H1 (cell line): ENCODE measurements at regions not wholly inside any gene's neighbourhood (a gene's known extent, or its start where the extent isn't known, plus 50 kb on each side); places are given as distances from the start of the nearest gene placed in this dataset.

Experiments used
- CTCF ChIA-PET: fragments of 300-600 bp; sonication (Branson Sonifier 250); formaldehyde crosslinking; loops from one replicate; lab custom pipeline; 2021; ENCODE audit not compliant: partially characterized antibody; lab: Charles Lee
- POLR2A ChIA-PET: fragments of 300-600 bp; sonication (Branson Sonifier 250); formaldehyde crosslinking; loops from one replicate; lab custom pipeline; 2021; ENCODE audit warnings: inconsistent platforms; ENCODE audit not compliant: partially characterized antibody; lab: Charles Lee
- DNase-seq, 2 experiments: peaks; one replicate each; pipeline versions ENCODE4 v3.0.0 to v3.0.0-alpha.2; 2010 to 2022; ENCODE audit warnings: low spot score in 2 of 2, low read depth in 1 of 2, mixed read lengths in 1 of 2
- FAIRE-seq: peaks from 2 replicates; lab custom pipeline; 2011; peaks lifted over from hg19 to GRCh38; lab: Jason Lieb, UNC
- H2AFZ ChIP-seq: 2 replicates; pipeline ENCODE4 v1.8.1; 2012; ENCODE audit warnings: low read length, inconsistent platforms
- H2AK5ac ChIP-seq: 2 replicates; pipeline ENCODE4 v1.6.1; 2013; ENCODE audit warnings: low read depth, low read length
- H2BK120ac ChIP-seq: replicated peaks from 2 replicates; pipeline ENCODE3; 2013; ENCODE audit warnings: low read depth, low read length, inconsistent platforms
- H2BK12ac ChIP-seq: 2 replicates; pipeline ENCODE4 v1.6.1; 2013; ENCODE audit warnings: low read depth, low read length
- H2BK15ac ChIP-seq: 2 replicates; pipeline ENCODE4 v1.6.1; 2013; ENCODE audit warnings: low read length
- H2BK20ac ChIP-seq: 2 replicates; pipeline ENCODE4 v1.6.1; 2013; ENCODE audit warnings: low read length
- H2BK5ac ChIP-seq: 2 replicates; pipeline ENCODE4 v1.6.1; 2013; ENCODE audit warnings: low read depth, low read length
- H3K14ac ChIP-seq: 2 replicates; pipeline ENCODE4 v1.6.1; 2013; ENCODE audit warnings: inconsistent platforms; ENCODE audit not compliant: insufficient read length
- H3K18ac ChIP-seq: 2 replicates; pipeline ENCODE4 v1.6.1; 2013; ENCODE audit warnings: low read length; ENCODE audit errors: extremely low read depth
- H3K23ac ChIP-seq: 2 replicates; pipeline ENCODE4 v1.6.1; 2013; ENCODE audit warnings: inconsistent platforms; ENCODE audit not compliant: insufficient read length
- H3K23me2 ChIP-seq: 2 replicates; pipeline ENCODE4 v1.6.1; 2013; ENCODE audit warnings: low read depth, low read length
- H3K27ac ChIP-seq: 2 replicates; pipeline ENCODE4 v1.6.1; 2011; ENCODE audit warnings: low read depth, low read length, inconsistent platforms
- H3K27me3 ChIP-seq, 4 experiments: replicated peaks in 1 of 4; 1 replicate in 1 of 4; 2 replicates in 3 of 4; pipeline versions ENCODE4 v1.6.1 to v1.8.1; 2011 to 2013; ENCODE audit warnings: low read length in 3 of 4, mild to moderate bottlenecking in 3 of 4, inconsistent platforms in 2 of 4, mixed read lengths in 2 of 4, moderate library complexity in 1 of 4; ENCODE audit not compliant: control insufficient read depth in 3 of 4, insufficient read depth in 3 of 4; ENCODE audit errors: extremely low read depth in 1 of 4
- H3K36me3 ChIP-seq, 4 experiments: 2 replicates each; pipeline versions ENCODE4 v1.6.1 to v1.8.1; 2011 to 2013; ENCODE audit warnings: mild to moderate bottlenecking in 4 of 4, low read length in 3 of 4, moderate library complexity in 2 of 4, control low read depth in 1 of 4, inconsistent platforms in 1 of 4; ENCODE audit not compliant: insufficient read depth in 4 of 4, control insufficient read depth in 2 of 4
- H3K4ac ChIP-seq: replicated peaks from 2 replicates; pipeline ENCODE3; 2013; ENCODE audit warnings: low read length, low read depth, mixed read lengths, inconsistent platforms; ENCODE audit not compliant: insufficient read length
- H3K4me1 ChIP-seq, 4 experiments: replicated peaks in 1 of 4; 1 replicate in 1 of 4; 2 replicates in 3 of 4; pipeline versions ENCODE4 v1.6.1 to v1.8.1; 2011 to 2013; ENCODE audit warnings: low read length in 3 of 4, inconsistent platforms in 2 of 4, mixed read lengths in 1 of 4; ENCODE audit not compliant: insufficient read depth in 4 of 4, control insufficient read depth in 3 of 4
- H3K4me2 ChIP-seq, 2 experiments: 2 replicates each; pipeline versions ENCODE4 v1.6.1 to v1.8.1; 2011 to 2013; ENCODE audit warnings: low read depth in 2 of 2, low read length in 2 of 2, control low read depth in 1 of 2, inconsistent platforms in 1 of 2, mild to moderate bottlenecking in 1 of 2; ENCODE audit not compliant: insufficient read depth in 1 of 2
- H3K4me3 ChIP-seq, 4 experiments: fragments of 200-600, 300-600 bp in 1 of 4; sonication (generic), shearing (Covaris generic), sonication (Bioruptor Twin) in 1 of 4; 2 replicates each; pipeline versions ENCODE4 v1.5.1 to v1.8.1; 2011 to 2016; ENCODE audit warnings: low read length in 4 of 4, low read depth in 3 of 4, control low read depth in 2 of 4, inconsistent platforms in 2 of 4, mild to moderate bottlenecking in 2 of 4, mixed read lengths in 1 of 4, moderate library complexity in 1 of 4; ENCODE audit not compliant: insufficient read depth in 2 of 4; ENCODE audit errors: extremely low read depth in 1 of 4
- H3K56ac ChIP-seq: replicated peaks from 2 replicates; pipeline ENCODE3; 2013; ENCODE audit warnings: low read depth, mild to moderate bottlenecking, mixed read lengths, low read length, inconsistent platforms; ENCODE audit not compliant: insufficient read length
- H3K79me1 ChIP-seq: 2 replicates; pipeline ENCODE4 v1.6.1; 2013; ENCODE audit warnings: low read depth, low read length, control low read depth
- H3K79me2 ChIP-seq, 2 experiments: 2 replicates each; pipeline versions ENCODE4 v1.6.1 to v1.8.1; 2012 to 2013; ENCODE audit warnings: low read length in 2 of 2, mild to moderate bottlenecking in 2 of 2, inconsistent platforms in 1 of 2; ENCODE audit not compliant: insufficient read depth in 2 of 2, control insufficient read depth in 1 of 2
- H3K9ac ChIP-seq, 4 experiments: replicated peaks in 1 of 4; 1 replicate in 1 of 4; 2 replicates in 3 of 4; pipeline versions ENCODE4 v1.6.1 to v1.8.1; 2011 to 2013; ENCODE audit warnings: low read depth in 3 of 4, low read length in 3 of 4, control low read depth in 2 of 4, mild to moderate bottlenecking in 2 of 4, moderate library complexity in 2 of 4, inconsistent platforms in 1 of 4; ENCODE audit errors: extremely low read depth in 1 of 4
- H3K9me3 ChIP-seq, 2 experiments: 2 replicates each; pipeline versions ENCODE4 v1.6.1 to v1.8.1; 2012 to 2013; ENCODE audit warnings: mild to moderate bottlenecking in 2 of 2, moderate library complexity in 2 of 2, control low read depth in 1 of 2, inconsistent platforms in 1 of 2, low read depth in 1 of 2, low read length in 1 of 2, mixed read lengths in 1 of 2; ENCODE audit not compliant: insufficient read depth in 2 of 2
- H4K20me1 ChIP-seq, 2 experiments: replicated peaks in 1 of 2; 2 replicates each; pipeline versions ENCODE3 to v1.8.1; 2011 to 2013; ENCODE audit warnings: inconsistent platforms in 2 of 2, low read length in 2 of 2, mild to moderate bottlenecking in 1 of 2; ENCODE audit not compliant: insufficient read depth in 2 of 2, control insufficient read depth in 1 of 2
- H4K5ac ChIP-seq: 2 replicates; pipeline ENCODE4 v1.6.1; 2013; ENCODE audit warnings: low read length, low read depth, mixed read lengths, inconsistent platforms; ENCODE audit not compliant: insufficient read length
- H4K8ac ChIP-seq: 2 replicates; pipeline ENCODE4 v1.8.0; 2013; ENCODE audit warnings: mild to moderate bottlenecking, moderate library complexity, low read length, inconsistent platforms; ENCODE audit not compliant: insufficient read depth; ENCODE audit errors: extremely low read depth
- H4K91ac ChIP-seq: replicated peaks from 2 replicates; pipeline ENCODE3; 2013; ENCODE audit warnings: low read length, mixed read lengths, inconsistent platforms; ENCODE audit not compliant: insufficient read length
- CTBP2 ChIP-seq: IDR thresholded peaks from 2 replicates; pipeline ENCODE4 v1.7.0; 2011; ENCODE audit warnings: borderline replicate concordance, mild to moderate bottlenecking, moderate library complexity, mixed read lengths, low read length; ENCODE audit not compliant: insufficient read depth, insufficient read length
- FOSL1 ChIP-seq: IDR thresholded peaks from 2 replicates; pipeline ENCODE4 v1.6.1; 2011; ENCODE audit warnings: mild to moderate bottlenecking, low read depth, low read length, moderate library complexity; ENCODE audit not compliant: insufficient read depth
- WGBS, 2 experiments: shearing (Covaris generic) in 1 of 2; methylation state at CpG; one replicate each; pipeline versions ENCODE4 v1.1.6 to v1.1.7; 2013 to 2015; ENCODE audit warnings: low lambda C conversion rate in 2 of 2, mixed read lengths in 2 of 2, inconsistent platforms in 1 of 2, low coverage in 1 of 2, missing lambda C conversion rate in 1 of 2; ENCODE audit not compliant: insufficient replicate concordance in 2 of 2, insufficient coverage in 1 of 2, insufficient read length in 1 of 2; ENCODE audit errors: extremely low coverage in 1 of 2, missing lambda C conversion rate in 1 of 2; 5-methylcytosine and 5-hydroxymethylcytosine counted together

DNA sequence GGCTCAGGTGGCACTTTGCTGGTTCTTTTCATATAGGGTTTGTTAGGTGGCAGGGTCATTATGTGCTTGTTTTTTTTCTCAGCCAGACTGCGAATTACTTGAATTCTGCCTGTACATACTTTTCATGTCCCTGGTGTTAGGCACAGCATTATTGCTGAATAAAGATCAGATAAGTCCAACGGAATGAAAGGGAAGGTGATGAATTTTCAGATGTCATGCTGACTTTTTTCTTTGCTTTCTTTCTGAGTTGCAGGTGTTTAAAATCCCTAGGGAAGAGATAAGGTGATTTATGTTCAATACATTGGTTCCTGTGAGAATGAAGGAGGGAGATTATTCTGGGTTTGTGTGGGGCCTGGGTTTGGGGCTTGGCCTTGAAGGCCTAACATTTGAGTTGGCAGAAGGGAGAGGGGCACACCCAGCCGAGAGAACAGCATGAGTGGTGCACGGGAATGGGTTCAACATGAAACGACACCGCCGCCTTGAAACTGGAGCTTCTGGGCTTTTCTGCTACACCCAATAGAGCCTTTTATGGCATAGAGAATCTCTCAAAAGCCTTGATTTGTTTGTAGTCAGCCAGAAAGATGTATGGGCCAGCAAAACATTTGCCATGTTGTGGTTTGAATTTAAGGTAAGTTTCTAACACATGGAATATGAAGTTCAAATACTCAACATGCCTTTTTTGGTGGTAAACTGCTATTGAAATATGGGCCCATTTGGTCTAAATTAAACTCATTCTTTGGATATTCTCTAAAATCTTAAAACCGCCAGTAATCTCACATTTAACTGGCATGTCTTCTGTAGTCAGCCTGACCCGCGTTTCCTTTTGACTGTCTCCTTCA lies 477.0 kb downstream of the PCNX1 start:
- ChIA-PET POLR2A (no interaction called here), CTCF (interaction anchor here (1.4 kb wide), 1 partner anchor 11 kb away, joined by 3 read pairs; no protein-coding TSS in a partner anchor)
- no peak overlapping the region for H3K14ac ChIP-seq
- no peak overlapping the region for H2AK5ac ChIP-seq
- H2AFZ ChIP-seq: no peak overlapping the region
- WGBS, 2 experiments: 86% methylated on average over 10 of the region's 10 CpGs; no CpG with 5 or more reads in 1 of the 2 experiments
- H3K4ac ChIP-seq: no peak overlapping the region
- H2BK12ac ChIP-seq: no peak overlapping the region
- H4K8ac ChIP-seq: no peak overlapping the region
- H2BK5ac ChIP-seq: no peak overlapping the region
- H3K9me3 ChIP-seq: no peaks in the 10 kb centered on the region
- no peak overlapping the region for H2BK20ac ChIP-seq
- no peak overlapping the region for H3K4me2 ChIP-seq
- no peaks in the 10 kb centered on the region for H4K20me1 ChIP-seq
- H3K56ac ChIP-seq: no peak overlapping the region
- H3K23me2 ChIP-seq: no peaks in the 10 kb centered on the region
- no peak overlapping the region for H2BK120ac ChIP-seq
- no peaks in the 10 kb centered on the region for H3K36me3 ChIP-seq
- no peak for FAIRE-seq
- DNase-seq: no peak
- TF ChIP-seq CTBP2 (no peak), FOSL1 (no peak)
- H3K23ac ChIP-seq: no peak overlapping the region
- peaks cover 2% of the 10 kb centered on the region; the same call in 1 of the 2 replicates for H3K79me1 ChIP-seq
- no peak overlapping the region for H3K18ac ChIP-seq
- H4K91ac ChIP-seq: no peak overlapping the region
- H2BK15ac ChIP-seq: no peak overlapping the region
- H3K27me3 ChIP-seq: no peaks in the 10 kb centered on the region
- peaks cover 0 to 91% of the 10 kb centered on the region in 2 experiments; a peak in 2 of 4 replicates for H3K79me2 ChIP-seq
- no peak overlapping the region for H3K4me3 ChIP-seq
- 0 out of 7 replicates have a peak, but pooled peaks cover 0 to 2% (median 0%) of the 10 kb centered on the region in 4 experiments for H3K4me1 ChIP-seq
- no peak overlapping the region for H3K27ac ChIP-seq
- no peak overlapping the region for H4K5ac ChIP-seq
- no peak overlapping the region for H3K9ac ChIP-seq
